ENCODE measurements at regions not wholly inside any gene's neighbourhood (a gene's known extent, or its start where the extent isn't known, plus 50 kb on each side); places are given as distances from the start of the nearest gene placed in this dataset.

GRCh38 chr14:45810152-45810872, 557.3 kb upstream of the MIS18BP1 start:
- no peak for DNase-seq (ENCODE audit: low read depth, low spot score)
- POLR2A ChIA-PET: no interaction called here
- Histone ChIP-seq H3K27ac (ENCODE audit: insufficient read depth, low read depth, low read length) (no peak overlapping the region), H3K79me2 (ENCODE audit: control insufficient read depth, insufficient read depth, low read length) (no peaks in the 10 kb centered on the region), H3K4me1 (ENCODE audit: control insufficient read depth, extremely low read depth, insufficient read depth, low read length) (no peaks in the 10 kb centered on the region), H3K9ac (replicated peaks; ENCODE audit: extremely low read depth, insufficient read depth, low read length) (no peak overlapping the region), H3K4me3 (replicated peaks in 1 of 3; ENCODE audit: insufficient read depth in 1 of 3, low read depth in 1 of 3, low read length in 3 of 3) (no peak overlapping the region), H3K9me1 (replicated peaks; ENCODE audit: control insufficient read depth, extremely low read depth, insufficient read depth, low read length) (no peaks in the 10 kb centered on the region), H3K36me3 (ENCODE audit: control insufficient read depth in 2 of 2, extremely low read depth in 1 of 2, insufficient read depth in 2 of 2, low read length in 2 of 2) (no peaks in the 10 kb centered on the region), H3K27me3 (ENCODE audit: control insufficient read depth in 2 of 2, insufficient read depth in 2 of 2, low read length in 2 of 2) (no peaks in the 10 kb centered on the region), H4K20me1 (replicated peaks; ENCODE audit: control insufficient read depth, extremely low read depth, insufficient read depth, low read length) (no peaks in the 10 kb centered on the region), H3K4me2 (ENCODE audit: insufficient read depth, low read length) (no peak overlapping the region), H2AFZ (ENCODE audit: low read depth, low read length) (no peak overlapping the region), H3K9me3 (replicated peaks; ENCODE audit: control insufficient read depth, insufficient read depth, low read length) (no peaks in the 10 kb centered on the region)
- TF ChIP-seq CTCF (IDR thresholded peaks at IDR 0.05; ENCODE audit: extremely low read depth in 1 of 2, insufficient read depth in 1 of 2, low read depth in 1 of 2, low read length in 2 of 2): no peak
- TF ChIP-seq GATA2 (IDR thresholded peaks at IDR 0.05; ENCODE audit: insufficient read depth, insufficient read length, low read depth, low read length): no peak
- TF ChIP-seq JUN (IDR thresholded peaks at IDR 0.05; ENCODE audit: borderline replicate concordance, insufficient read depth, insufficient read length, low read depth): no peak
- no peak for TF ChIP-seq MAX (IDR thresholded peaks at IDR 0.05; ENCODE audit: insufficient read depth, insufficient read length)
- no peak for TF ChIP-seq POLR2A (IDR thresholded peaks at IDR 0.05; ENCODE audit: low read depth, low read length)
- no peak for TF ChIP-seq POLR2AphosphoS5 (IDR thresholded peaks at IDR 0.05; ENCODE audit: insufficient read depth, low read depth, low read length)
- TF ChIP-seq MYC (IDR thresholded peaks at IDR 0.05; ENCODE audit: low read depth, low read length): no peak
- TF ChIP-seq FOS (IDR thresholded peaks at IDR 0.05; ENCODE audit: borderline replicate concordance, insufficient read depth, low read length): no peak
- TF ChIP-seq EZH2 (IDR thresholded peaks at IDR 0.05; ENCODE audit: borderline replicate concordance, low read depth, low read length, severe bottlenecking): no peak
- CTCF ChIA-PET: no interaction called here
- intact Hi-C loops (cut with micrococcal nuclease) (no loop called here), dilution Hi-C loops (cut with MboI; ENCODE audit: extremely low pct_ligation_motif_present, low sequenced_read_pairs) (no loop called here)
- FAIRE-seq: no peak
- no TSS peak for BruUV-seq (replicated peaks)

All from endothelial cell of umbilical vein (primary cell).